ENCODE measurements at regions not wholly inside any gene's neighbourhood (a gene's known extent, or its start where the extent isn't known, plus 50 kb on each side); places are given as distances from the start of the nearest gene placed in this dataset.

GRCh38 chr7:41520445-41520844 lies 182.4 kb downstream of the INHBA start:
- TF ChIP-seq CTCF (IDR thresholded peaks at IDR 0.05) (no peak), POLR2A (IDR thresholded peaks at IDR 0.05) (no peak)
